Gastroesophageal sphincter (tissue), 4 donors: ENCODE measurements at regions not wholly inside any gene's neighbourhood (a gene's known extent, or its start where the extent isn't known, plus 50 kb on each side); places are given as distances from the start of the nearest gene placed in this dataset.
"Not testable (repeated sequence)": the region's sequence is repeated elsewhere in the genome, so short reads cannot be mapped to it uniquely, and the experiment has no call there.

Experiments
- ATAC-seq: fragments of 150-250 bp; one replicate; pipeline ENCODE4 v1.9.1; 2016; ENCODE audit warnings: mild to moderate bottlenecking, moderate library complexity
- H3K27ac ChIP-seq, 4 donors: fragments of 200-600 bp; sonication (generic) in 3 of 4; 1 replicate in 3 of 4; 2 replicates in 1 of 4; pipeline ENCODE4 v1.5.1; 2016 to 2019
- H3K27me3 ChIP-seq: fragments of 200-600 bp; sonication (generic); one replicate; pipeline ENCODE4 v1.5.1; 2019
- H3K36me3 ChIP-seq, 2 donors: fragments of 200-600 bp; sonication (generic); one replicate each; pipeline ENCODE4 v1.5.1; 2019; ENCODE audit warnings: control low read depth in 1 of 2
- H3K4me1 ChIP-seq, 3 donors: fragments of 200-600 bp; sonication (generic); 1 replicate in 2 of 3; 2 replicates in 1 of 3; pipeline ENCODE4 v1.5.1; 2016 to 2019; ENCODE audit warnings: control low read depth in 2 of 3
- H3K4me3 ChIP-seq, 2 donors: fragments of 200-600 bp; sonication (generic); one replicate each; pipeline ENCODE4 v1.5.1; 2019; ENCODE audit warnings: mild to moderate bottlenecking in 1 of 2, moderate library complexity in 1 of 2
- H3K9me3 ChIP-seq, 3 donors: fragments of 200-600 bp; sonication (generic); one replicate each; pipeline ENCODE4 v1.5.1; 2017 to 2019; ENCODE audit warnings: control low read depth in 2 of 3
- CTCF ChIP-seq, 4 experiments: fragments of 200-600 bp in 2 of 4; fragments of 450-650 bp in 2 of 4; sonication (generic) in 1 of 4; IDR thresholded peaks; one replicate each; pipeline ENCODE4 v1.5.1; 2017 to 2019; ENCODE audit warnings: antibody characterized with exemption in 4 of 4, mild to moderate bottlenecking in 2 of 4, moderate library complexity in 2 of 4
- EP300 ChIP-seq: sonication (generic); formaldehyde crosslinking; IDR thresholded peaks from one replicate; pipeline ENCODE4 v1.6.1; 2017; ENCODE audit warnings: antibody characterized with exemption, mild to moderate bottlenecking
- POLR2A ChIP-seq, 2 donors: fragments of 450-650 bp; IDR thresholded peaks; one replicate each; pipeline ENCODE4 v1.6.1; 2017; ENCODE audit warnings: antibody characterized with exemption in 2 of 2, mild to moderate bottlenecking in 2 of 2, moderate library complexity in 1 of 2
- POLR2AphosphoS5 ChIP-seq: sonication (generic); formaldehyde crosslinking; IDR thresholded peaks from one replicate; pipeline ENCODE4 v1.6.1; 2017; ENCODE audit warnings: antibody characterized with exemption
- WGBS, 2 donors: methylation state at CpG; one replicate each; pipeline ENCODE4 v1.1.5; 2018; ENCODE audit warnings: low coverage in 1 of 2; 5-methylcytosine and 5-hydroxymethylcytosine counted together

DNA sequence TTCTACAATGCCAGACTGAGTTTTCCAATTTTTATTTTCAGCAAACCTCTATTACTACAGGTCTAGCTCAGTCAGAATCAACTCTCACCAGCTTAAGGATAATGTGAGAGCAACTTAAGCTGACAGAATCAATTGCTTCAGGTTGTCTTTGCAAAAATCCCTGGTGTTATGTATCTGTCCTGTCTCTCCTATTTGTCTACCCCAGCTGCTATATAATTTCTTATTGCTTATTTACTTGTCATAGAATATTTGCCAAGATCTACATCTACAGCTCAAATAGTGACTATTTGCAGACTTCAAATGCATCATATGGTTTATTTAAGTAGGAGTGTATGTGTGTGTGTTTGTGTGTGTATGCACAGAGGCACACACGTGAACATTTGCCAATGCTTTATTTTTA, 54.1 kb downstream of the FOXG1 start:
- TF ChIP-seq POLR2AphosphoS5: no peak
- no peak for TF ChIP-seq POLR2A (IDR thresholded peaks at IDR 0.05)
- no peak for TF ChIP-seq EP300
- no peak for TF ChIP-seq CTCF (IDR thresholded peaks at IDR 0.05)
- WGBS, 2 donors: 59 to 90% methylated on average over 1 of the region's 1 CpG
- H3K36me3 ChIP-seq: no peaks in the 10 kb centered on the region
- no peaks in the 10 kb centered on the region for H3K4me1 ChIP-seq
- peaks cover 0 to 10% (median 0%) of the 10 kb centered on the region in 3 donors for H3K9me3 ChIP-seq
- no peak overlapping the region for H3K4me3 ChIP-seq
- H3K27ac ChIP-seq: no peak overlapping the region
- ATAC-seq: no peak
- H3K27me3 ChIP-seq: no peaks in the 10 kb centered on the region

GRCh38 chr14:28821993-28822392, 55.4 kb downstream of the FOXG1 start:
- H3K9me3 ChIP-seq: peaks cover 0 to 10% (median 0%) of the 10 kb centered on the region in 3 donors
- TF ChIP-seq CTCF (IDR thresholded peaks at IDR 0.05) (no peak), EP300 (no peak), POLR2A (IDR thresholded peaks at IDR 0.05) (no peak), POLR2AphosphoS5 (no peak)
- H3K4me1 ChIP-seq: no peaks in the 10 kb centered on the region
- no peak overlapping the region for H3K4me3 ChIP-seq
- no peak overlapping the region for H3K27ac ChIP-seq
- ATAC-seq: no peak
- no peaks in the 10 kb centered on the region for H3K27me3 ChIP-seq
- H3K36me3 ChIP-seq: no peaks in the 10 kb centered on the region

DNA sequence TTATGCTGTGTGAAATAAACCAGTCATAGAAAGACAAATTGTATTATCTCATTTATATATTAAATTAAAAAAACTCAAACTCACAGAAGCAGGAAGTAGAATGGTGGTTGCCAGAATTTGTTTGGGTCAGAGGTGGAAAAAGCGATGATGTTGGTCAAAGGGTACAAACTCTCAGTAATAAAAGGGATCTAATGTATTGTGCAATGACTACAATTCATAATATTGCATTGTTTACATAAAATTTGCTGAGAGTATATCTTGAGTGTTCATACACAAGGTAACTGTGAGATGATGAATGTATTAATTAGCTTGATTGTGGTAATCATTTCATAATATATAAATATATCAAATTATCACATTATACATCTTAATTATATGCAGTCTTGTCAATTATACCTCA, 56.7 kb downstream of the FOXG1 start:
- TF ChIP-seq POLR2AphosphoS5 (no peak), EP300 (no peak), CTCF (IDR thresholded peaks at IDR 0.05) (no peak), POLR2A (IDR thresholded peaks at IDR 0.05) (no peak)
- Histone ChIP-seq H3K27me3 (no peaks in the 10 kb centered on the region), H3K36me3 (no peaks in the 10 kb centered on the region), H3K4me3 (no peak overlapping the region), H3K9me3 (peaks cover 0 to 10% (median 0%) of the 10 kb centered on the region in 3 donors), H3K27ac (no peak overlapping the region), H3K4me1 (no peaks in the 10 kb centered on the region)
- 94 to 100% methylated on average over 1 of the region's 1 CpG for WGBS, 2 donors
- ATAC-seq: no peak

- 95 to 100% methylated on average over 1 to 22 of the region's 22 CpGs for WGBS, 2 donors
- Histone ChIP-seq H3K27me3 (no peaks in the 10 kb centered on the region), H3K27ac (no peak overlapping the region), H3K9me3 (no peaks in the 10 kb centered on the region), H3K36me3 (no peaks in the 10 kb centered on the region), H3K4me1 (no peaks in the 10 kb centered on the region), H3K4me3 (no peak overlapping the region)
- no peak for TF ChIP-seq EP300
- no peak for TF ChIP-seq POLR2A (IDR thresholded peaks at IDR 0.05)
- TF ChIP-seq POLR2AphosphoS5: no peak
- no peak for TF ChIP-seq CTCF (IDR thresholded peaks at IDR 0.05)
- ATAC-seq: no peak
Measured at GRCh38 chr14:28830115-28830534, 63.5 kb downstream of the FOXG1 start.

DNA sequence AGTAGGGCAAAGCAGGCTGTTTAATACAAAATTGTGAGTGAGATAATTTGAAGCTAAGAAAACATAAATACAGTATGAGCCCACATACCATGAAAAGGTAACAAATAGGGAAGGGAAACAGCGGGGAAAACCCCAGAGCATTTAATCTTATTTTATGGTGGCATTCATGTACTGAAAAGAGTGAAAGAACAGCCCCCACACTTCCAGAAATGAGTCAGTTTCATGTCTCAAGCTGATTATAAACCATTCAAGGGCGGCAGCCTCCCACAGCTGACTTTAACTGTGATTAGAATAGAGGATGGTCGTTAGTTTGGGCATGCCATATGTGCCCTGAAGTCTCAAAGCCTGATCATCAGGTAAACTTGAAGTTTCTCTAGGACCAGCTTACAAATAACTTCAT, 64.5 kb downstream of the FOXG1 start:
- 47 to 81% methylated on average over 3 of the region's 3 CpGs for WGBS, 2 donors
- no peak overlapping the region for H3K27ac ChIP-seq
- H3K4me1 ChIP-seq: no peaks in the 10 kb centered on the region

DNA sequence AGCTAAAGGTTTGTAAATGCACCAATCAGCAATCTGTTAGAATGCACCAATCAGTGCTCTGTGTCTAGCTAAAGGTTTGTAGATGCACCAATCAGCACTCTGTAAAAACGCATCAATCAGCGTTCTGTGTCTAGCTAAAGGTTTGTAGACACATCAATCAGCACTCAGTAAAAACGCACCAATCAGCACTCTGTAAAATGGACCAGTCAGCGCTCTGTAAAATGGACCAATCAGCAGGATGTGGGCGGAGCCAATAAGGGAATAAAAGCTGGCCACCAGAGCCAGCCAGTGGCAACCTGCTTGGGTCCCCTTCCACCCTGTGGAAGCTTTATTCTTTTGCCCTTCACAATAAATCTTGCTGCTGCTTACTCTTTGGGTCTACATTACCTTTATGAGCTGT, 76.0 kb downstream of the FOXG1 start:
- 80 to 87% methylated on average over 1 to 5 of the region's 5 CpGs for WGBS, 2 donors
- not testable (repeated sequence) for ATAC-seq, H3K4me1 ChIP-seq

More for the DNA sequence above, 64.5 kb downstream of the FOXG1 start:
- no peak for ATAC-seq
- TF ChIP-seq EP300: no peak
- no peak for TF ChIP-seq CTCF (IDR thresholded peaks at IDR 0.05)
- TF ChIP-seq POLR2A (IDR thresholded peaks at IDR 0.05): no peak
- no peak for TF ChIP-seq POLR2AphosphoS5
- H3K36me3 ChIP-seq: no peaks in the 10 kb centered on the region
- H3K27me3 ChIP-seq: no peaks in the 10 kb centered on the region
- no peaks in the 10 kb centered on the region for H3K9me3 ChIP-seq
- no peak overlapping the region for H3K4me3 ChIP-seq

More for the DNA sequence above, 76.0 kb downstream of the FOXG1 start:
- not testable (repeated sequence) for H3K36me3 ChIP-seq, H3K4me3 ChIP-seq, H3K27me3 ChIP-seq, H3K27ac ChIP-seq
- peaks cover 0 to 12% (median 0%) of the 10 kb centered on the region in 3 donors for H3K9me3 ChIP-seq
